ENCODE measurements at regions not wholly inside any gene's neighbourhood (a gene's known extent, or its start where the extent isn't known, plus 50 kb on each side); places are given as distances from the start of the nearest gene placed in this dataset.

DNA sequence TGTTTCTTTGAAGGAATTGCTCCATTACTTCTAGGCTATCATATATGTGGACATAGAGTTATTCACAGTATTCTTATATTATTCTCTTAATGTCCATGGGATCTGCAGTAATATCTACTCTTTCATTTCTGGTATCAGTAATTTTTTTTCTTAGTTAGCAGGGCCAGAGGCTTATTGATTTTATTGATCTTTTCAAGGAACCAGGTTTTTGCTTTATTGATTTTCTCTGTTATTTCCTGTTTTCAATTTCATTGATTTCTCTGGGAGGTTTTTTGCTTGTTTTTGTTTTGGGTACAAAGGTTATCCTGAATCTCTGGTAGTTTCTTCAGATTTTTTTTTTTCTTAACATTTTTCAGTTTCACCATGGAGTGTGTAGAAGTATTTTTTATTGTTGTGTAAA is 60.1 kb upstream of the AP4E1 start:
- TF ChIP-seq, protein P1, sequence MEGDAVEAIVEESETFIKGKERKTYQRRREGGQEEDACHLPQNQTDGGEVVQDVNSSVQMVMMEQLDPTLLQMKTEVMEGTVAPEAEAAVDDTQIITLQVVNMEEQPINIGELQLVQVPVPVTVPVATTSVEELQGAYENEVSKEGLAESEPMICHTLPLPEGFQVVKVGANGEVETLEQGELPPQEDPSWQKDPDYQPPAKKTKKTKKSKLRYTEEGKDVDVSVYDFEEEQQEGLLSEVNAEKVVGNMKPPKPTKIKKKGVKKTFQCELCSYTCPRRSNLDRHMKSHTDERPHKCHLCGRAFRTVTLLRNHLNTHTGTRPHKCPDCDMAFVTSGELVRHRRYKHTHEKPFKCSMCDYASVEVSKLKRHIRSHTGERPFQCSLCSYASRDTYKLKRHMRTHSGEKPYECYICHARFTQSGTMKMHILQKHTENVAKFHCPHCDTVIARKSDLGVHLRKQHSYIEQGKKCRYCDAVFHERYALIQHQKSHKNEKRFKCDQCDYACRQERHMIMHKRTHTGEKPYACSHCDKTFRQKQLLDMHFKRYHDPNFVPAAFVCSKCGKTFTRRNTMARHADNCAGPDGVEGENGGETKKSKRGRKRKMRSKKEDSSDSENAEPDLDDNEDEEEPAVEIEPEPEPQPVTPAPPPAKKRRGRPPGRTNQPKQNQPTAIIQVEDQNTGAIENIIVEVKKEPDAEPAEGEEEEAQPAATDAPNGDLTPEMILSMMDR (IDR thresholded peaks at IDR 0.05) = no peak
- TF ChIP-seq POLR2A (IDR thresholded peaks at IDR 0.05) = no peak
